Fibroblast of skin of right biceps (primary cell): ENCODE measurements at regions not wholly inside any gene's neighbourhood (a gene's known extent, or its start where the extent isn't known, plus 50 kb on each side); places are given as distances from the start of the nearest gene placed in this dataset.
A peak's percentile ranks its signal among the peaks of the same experiment; 100 is the strongest.
"Not testable (repeated sequence)": the region's sequence is repeated elsewhere in the genome, so short reads cannot be mapped to it uniquely, and the experiment has no call there.

Experiments used
- DNase-seq: peaks from one replicate; pipeline ENCODE4 v3.0.0-alpha.2; 2013

- no peak for DNase-seq
These were observed 277.9 kb upstream of the KLF3 start for GRCh38 chr4:38386005-38386551.

DNA sequence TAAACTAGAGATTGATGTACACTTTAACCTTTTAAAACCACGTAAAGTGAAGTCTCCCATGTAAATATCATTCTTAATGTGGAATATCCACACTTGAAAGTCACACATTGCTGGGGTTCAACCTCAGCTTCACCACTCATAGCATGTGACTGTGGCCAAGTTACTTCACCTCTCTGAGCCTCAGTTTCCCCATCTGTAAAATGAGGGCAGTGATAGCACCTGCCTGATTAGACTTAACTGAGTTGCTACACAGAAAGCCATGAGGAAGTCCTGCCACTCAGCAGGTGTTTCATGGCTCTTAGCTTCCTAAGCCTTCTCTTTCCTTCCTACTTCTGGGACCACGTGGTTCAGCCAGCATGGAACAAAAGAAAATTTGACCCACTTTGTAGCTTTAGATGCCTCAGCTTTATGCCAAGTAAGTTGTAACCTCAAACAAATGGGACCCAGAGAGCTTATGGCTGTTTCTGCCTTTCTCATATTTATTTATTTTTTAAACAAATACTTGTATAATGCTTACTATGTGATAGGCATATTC lies 277.3 kb upstream of the KLF3 start:
- no peak for DNase-seq

GRCh38 chr4:38387348-38387747 lies 276.7 kb upstream of the KLF3 start:
- DNase-seq, result peak; percentile 38

- DNase-seq, result no peak
These were observed 276.2 kb upstream of the KLF3 start for GRCh38 chr4:38387819-38388218.

GRCh38 chr4:38388907-38389306 lies 275.1 kb upstream of the KLF3 start:
- DNase-seq, result not testable (repeated sequence)

- DNase-seq, result no peak
These were observed 272.9 kb upstream of the KLF3 start for GRCh38 chr4:38390969-38391545.

DNA sequence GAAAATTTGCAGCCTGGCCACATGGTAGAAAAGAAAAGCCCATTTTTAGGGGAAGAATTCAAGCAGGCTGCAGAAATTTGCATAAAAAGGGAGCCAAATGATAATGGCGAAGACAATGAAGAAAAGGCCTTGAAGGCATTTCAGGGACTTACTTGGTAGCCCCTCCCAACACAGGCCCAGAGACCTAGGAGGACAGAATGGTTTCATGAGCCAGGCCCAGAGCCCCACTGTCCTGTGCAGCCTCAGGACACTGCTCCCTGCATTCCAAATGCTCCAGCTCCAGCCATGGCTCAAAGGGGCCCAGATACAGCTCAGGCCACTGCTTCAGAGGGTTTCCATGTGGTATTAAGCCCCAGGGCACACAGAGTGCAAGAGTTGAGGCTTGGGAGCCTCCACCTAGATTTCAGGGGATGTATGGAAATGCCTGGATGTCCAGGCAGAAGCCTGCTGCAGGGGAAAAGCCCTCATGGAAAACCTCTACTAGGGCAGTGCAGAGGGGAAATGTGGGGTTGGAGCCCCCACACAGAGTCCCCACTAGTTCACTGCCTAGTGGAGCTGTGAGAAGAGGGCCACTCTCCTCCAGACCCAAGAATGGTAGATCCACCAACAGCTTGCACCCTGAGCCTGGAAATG lies 271.7 kb upstream of the KLF3 start:
- no peak for DNase-seq

GRCh38 chr4:38396091-38396490 lies 267.9 kb upstream of the KLF3 start:
- no peak for DNase-seq

GRCh38 chr4:38396845-38397547 lies 267.0 kb upstream of the KLF3 start:
- DNase-seq, result no peak

- DNase-seq, result no peak
These were observed 263.1 kb upstream of the KLF3 start for GRCh38 chr4:38400946-38401345.

DNA sequence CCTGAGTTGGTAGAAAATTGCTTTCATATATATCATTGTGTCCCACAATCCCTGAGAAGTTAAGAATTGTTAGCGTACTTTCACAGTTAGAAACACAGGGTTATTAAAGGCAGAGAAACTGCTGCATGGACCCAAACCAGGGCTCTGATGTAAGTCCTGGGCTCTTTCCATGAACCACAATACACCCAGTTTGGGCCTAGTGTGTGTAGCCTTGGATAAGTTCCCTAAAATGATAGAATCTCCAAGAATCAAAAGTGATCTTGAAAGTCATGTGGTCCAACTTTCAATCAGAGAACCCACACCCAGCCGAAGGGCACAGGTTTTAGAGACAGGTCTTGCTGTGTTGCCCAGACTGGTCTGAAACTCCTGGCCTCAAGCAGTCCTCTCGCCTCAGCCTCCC lies 257.8 kb upstream of the KLF3 start:
- DNase-seq, result no peak

- DNase-seq, result no peak
These were observed 254.1 kb upstream of the KLF3 start for GRCh38 chr4:38409852-38410251.

DNA sequence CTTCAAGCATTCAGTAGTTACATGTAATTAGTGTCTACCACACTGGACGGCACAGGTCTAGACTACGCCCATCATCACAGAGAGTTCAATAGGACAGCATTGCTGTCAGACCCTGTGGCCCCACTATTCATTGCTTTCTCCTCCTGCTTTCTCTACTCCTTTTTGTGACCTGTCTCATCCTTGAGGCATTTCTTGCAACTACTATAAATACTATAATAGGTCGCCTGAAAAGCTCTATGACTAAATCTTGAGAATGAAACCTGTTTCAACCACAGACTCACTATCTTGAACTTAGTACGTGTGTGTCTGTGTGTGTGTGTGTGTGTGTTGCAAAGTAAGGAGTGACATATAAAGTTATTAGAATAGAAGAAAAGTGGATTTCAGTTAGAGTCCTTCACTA lies 252.9 kb upstream of the KLF3 start:
- DNase-seq, result peak; percentile 6

GRCh38 chr4:38411981-38412536 lies 251.9 kb upstream of the KLF3 start:
- DNase-seq, result peak; percentile 9

DNA sequence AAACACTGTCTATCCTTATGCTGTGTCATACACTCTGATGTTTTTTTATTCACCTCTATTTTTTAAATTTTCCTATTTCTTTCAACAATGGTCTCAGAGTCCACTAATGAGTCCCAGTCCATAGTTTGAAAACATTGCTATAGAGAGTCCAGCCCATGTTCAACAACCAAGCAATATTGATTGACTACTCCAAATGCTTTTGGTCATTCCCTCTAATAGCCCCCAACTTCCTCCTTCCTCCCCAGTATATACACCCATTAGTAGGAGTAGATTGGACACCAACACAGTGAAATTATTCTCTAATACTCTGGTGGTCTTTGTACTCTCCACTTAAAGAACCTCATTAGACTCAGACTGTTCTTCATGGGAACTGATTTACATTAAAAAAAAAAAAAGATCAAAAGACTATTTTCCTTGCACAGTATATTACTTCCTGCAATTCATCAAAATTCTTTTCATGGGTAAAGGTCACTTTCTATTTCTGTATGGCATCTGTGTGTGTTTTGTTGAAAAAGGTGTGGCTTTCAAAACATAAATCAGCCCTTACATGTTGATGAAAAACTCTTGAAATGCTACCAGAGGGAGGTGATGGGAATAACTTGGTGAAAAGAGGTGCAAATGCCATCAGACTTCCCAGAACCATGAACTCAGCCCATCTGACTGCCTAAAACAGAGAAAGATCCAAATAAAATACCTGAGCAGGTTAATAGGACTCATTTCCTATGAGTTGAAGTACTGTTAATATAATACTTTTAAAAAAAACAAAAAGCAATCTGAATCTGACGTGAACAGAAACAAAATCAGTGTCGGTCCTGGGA lies 250.3 kb upstream of the KLF3 start:
- no peak for DNase-seq

DNA sequence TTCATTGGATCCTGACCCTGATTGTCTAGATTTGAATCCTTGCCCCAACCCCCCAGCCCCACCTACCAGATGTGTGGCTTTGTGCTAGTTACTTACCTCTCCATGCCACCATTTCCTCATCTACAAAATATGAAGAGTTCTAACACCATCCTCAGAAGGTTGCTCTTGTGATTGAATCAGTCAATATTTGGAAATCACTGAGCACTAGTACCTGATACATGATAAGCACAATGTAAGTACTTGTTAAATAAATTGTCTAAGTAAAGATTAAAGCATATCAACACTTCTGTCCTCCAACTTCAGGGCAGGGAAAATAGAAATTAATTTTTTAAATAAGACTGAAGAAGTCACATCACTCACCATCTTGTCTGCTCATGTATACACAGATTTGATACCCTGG lies 249.6 kb upstream of the KLF3 start:
- DNase-seq, result no peak

DNA sequence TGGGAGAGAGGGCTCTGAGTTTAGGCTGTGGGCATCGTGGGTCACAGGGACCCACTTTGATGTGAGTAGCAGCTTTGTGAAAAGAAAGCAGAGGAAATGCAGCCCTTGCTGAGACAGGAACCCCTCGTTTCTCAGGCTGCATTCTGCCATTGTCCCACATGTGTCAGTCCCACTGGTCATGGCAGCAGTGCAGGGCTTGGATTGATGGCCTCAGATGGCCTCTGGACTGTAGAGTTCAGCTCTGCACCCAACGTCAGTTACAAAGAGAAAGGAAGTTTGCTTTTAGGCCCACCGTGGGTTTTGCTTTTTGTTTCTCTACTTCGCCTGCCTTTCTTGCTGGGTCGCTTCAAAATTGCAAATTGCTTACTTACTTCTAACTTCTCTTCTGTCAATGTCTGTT lies 248.3 kb upstream of the KLF3 start:
- no peak for DNase-seq

- DNase-seq, result no peak
These were observed 247.5 kb upstream of the KLF3 start for GRCh38 chr4:38416450-38417014.

DNA sequence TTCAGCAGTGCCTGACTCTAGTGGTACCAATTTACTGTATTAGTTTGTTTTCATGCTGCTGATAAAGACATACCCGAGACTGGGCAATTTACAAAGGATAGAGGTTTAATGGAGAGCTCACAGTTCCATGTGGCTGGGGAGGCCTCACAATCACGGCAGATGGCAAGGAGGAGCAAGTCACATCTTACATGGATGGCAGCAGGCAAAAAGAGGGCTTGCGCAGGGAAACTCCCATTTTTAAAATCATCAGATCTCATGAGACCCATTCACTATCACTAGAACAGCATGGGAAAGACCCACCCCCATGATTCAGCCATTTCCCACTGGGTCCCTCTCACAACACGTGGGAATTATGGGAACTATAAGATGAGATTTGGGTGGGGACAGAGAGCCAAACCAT lies 243.7 kb upstream of the KLF3 start:
- not testable (repeated sequence) for DNase-seq

- DNase-seq, result no peak
These were observed 241.1 kb upstream of the KLF3 start for GRCh38 chr4:38422850-38423249.

GRCh38 chr4:38424151-38424871 lies 239.7 kb upstream of the KLF3 start:
- DNase-seq, result no peak

DNA sequence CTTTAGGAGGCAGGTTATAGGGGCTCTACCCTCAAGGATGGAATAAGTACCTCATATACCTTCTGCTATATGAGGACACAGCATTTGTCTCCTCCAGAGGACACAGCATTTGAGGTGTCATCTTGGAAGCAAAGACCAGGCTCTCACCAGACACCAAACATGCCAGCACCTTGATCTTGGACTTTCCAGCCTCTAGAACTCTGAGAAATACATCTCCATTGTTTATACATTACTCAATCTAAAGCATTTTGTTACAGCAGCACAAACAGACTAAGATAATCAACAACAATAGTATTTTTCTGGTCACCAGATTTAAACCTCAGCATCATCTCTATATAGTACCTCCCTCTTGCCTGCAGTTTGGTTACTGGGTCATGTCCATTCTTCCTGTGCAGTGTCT lies 237.5 kb upstream of the KLF3 start:
- no peak for DNase-seq
